Colonic mucosa (tissue), 4 donors: ENCODE measurements at regions not wholly inside any gene's neighbourhood (a gene's known extent, or its start where the extent isn't known, plus 50 kb on each side); places are given as distances from the start of the nearest gene placed in this dataset.

Experiments used
- DNase-seq: peaks from one replicate; pipeline ENCODE4 v3.0.0-alpha.2; 2020
- H3K27ac ChIP-seq: fragments of 200-600 bp; one replicate; pipeline ENCODE4 v1.8.0; 2021
- H3K27me3 ChIP-seq: fragments of 200-600 bp; one replicate; pipeline ENCODE4 v1.8.0; 2021
- H3K36me3 ChIP-seq: fragments of 200-600 bp; one replicate; pipeline ENCODE4 v1.8.0; 2021
- H3K4me1 ChIP-seq: fragments of 200-600 bp; one replicate; pipeline ENCODE4 v1.8.0; 2021; ENCODE audit warnings: mild to moderate bottlenecking
- H3K4me3 ChIP-seq: fragments of 200-600 bp; one replicate; pipeline ENCODE4 v1.8.0; 2021
- H3K9ac ChIP-seq, 2 donors: one replicate each; pipeline ENCODE4 v1.7.0; 2013; ENCODE audit warnings: control low read depth in 2 of 2, low read depth in 2 of 2, low read length in 2 of 2
- H3K9me3 ChIP-seq: fragments of 200-600 bp; one replicate; pipeline ENCODE4 v1.8.0; 2021
- CTCF ChIP-seq: fragments of 200-600 bp; IDR thresholded peaks from one replicate; pipeline ENCODE4 v1.8.0; 2022; ENCODE audit warnings: antibody characterized with exemption, mild to moderate bottlenecking
- intact Hi-C: fragments of 100-400 bp; cut with DNase I; formaldehyde crosslinking; loops from one replicate; pipeline ENCODE4 v1.14.1; 2022
- donor health status: healthy.
- donor health status: DM: no; HTN: no; CAD: no.
- donor health status: DM: no; HTN: no; CAD: no.

GRCh38 chr14:76581592-76581991 is 179.7 kb upstream of the VASH1 start:
- no peak overlapping the region for H3K9ac ChIP-seq
- no peak for TF ChIP-seq CTCF
- H3K27ac ChIP-seq, result no peak overlapping the region
- intact Hi-C loops, result no loop called here
- H3K27me3 ChIP-seq, result no peaks in the 10 kb centered on the region
- H3K4me3 ChIP-seq, result no peak overlapping the region
- H3K9me3 ChIP-seq, result no peaks in the 10 kb centered on the region
- DNase-seq, result no peak
- H3K4me1 ChIP-seq, result no peaks in the 10 kb centered on the region
- H3K36me3 ChIP-seq, result no peaks in the 10 kb centered on the region

GRCh38 chr14:76582447-76582846 is 178.8 kb upstream of the VASH1 start:
- no peak for DNase-seq
- Histone ChIP-seq H3K4me1 (no peaks in the 10 kb centered on the region), H3K9me3 (no peaks in the 10 kb centered on the region), H3K27me3 (no peaks in the 10 kb centered on the region), H3K36me3 (no peaks in the 10 kb centered on the region), H3K9ac (no peak overlapping the region), H3K27ac (no peak overlapping the region), H3K4me3 (no peak overlapping the region)
- no peak for TF ChIP-seq CTCF
- intact Hi-C loops, result no loop called here

- no peak overlapping the region for H3K4me3 ChIP-seq
- no peak overlapping the region for H3K9ac ChIP-seq
- intact Hi-C loops, result no loop called here
- H3K27ac ChIP-seq, result no peak overlapping the region
- TF ChIP-seq CTCF, result no peak
- H3K9me3 ChIP-seq, result no peaks in the 10 kb centered on the region
- DNase-seq, result no peak
- H3K36me3 ChIP-seq, result no peaks in the 10 kb centered on the region
- H3K4me1 ChIP-seq, result no peaks in the 10 kb centered on the region
- H3K27me3 ChIP-seq, result no peaks in the 10 kb centered on the region
These were observed 178.1 kb upstream of the VASH1 start for GRCh38 chr14:76583174-76583573.

- Histone ChIP-seq H3K4me1 (no peaks in the 10 kb centered on the region), H3K27ac (no peak overlapping the region), H3K36me3 (no peaks in the 10 kb centered on the region), H3K27me3 (no peaks in the 10 kb centered on the region), H3K9ac (no peak overlapping the region), H3K4me3 (no peak overlapping the region), H3K9me3 (no peaks in the 10 kb centered on the region)
- intact Hi-C loops, result no loop called here
- TF ChIP-seq CTCF, result no peak
- DNase-seq, result no peak
These were observed 177.5 kb upstream of the VASH1 start for GRCh38 chr14:76583805-76584204.

GRCh38 chr14:76584271-76584702 is 177.0 kb upstream of the VASH1 start:
- no peaks in the 10 kb centered on the region for H3K36me3 ChIP-seq
- TF ChIP-seq CTCF, result no peak
- intact Hi-C loops, result no loop called here
- no peaks in the 10 kb centered on the region for H3K9me3 ChIP-seq
- H3K27ac ChIP-seq, result no peak overlapping the region
- H3K27me3 ChIP-seq, result no peaks in the 10 kb centered on the region
- H3K4me3 ChIP-seq, result no peak overlapping the region
- H3K4me1 ChIP-seq, result no peaks in the 10 kb centered on the region
- DNase-seq, result no peak
- no peak overlapping the region for H3K9ac ChIP-seq

GRCh38 chr14:76585616-76586015 is 175.7 kb upstream of the VASH1 start:
- intact Hi-C loops, result no loop called here
- Histone ChIP-seq H3K36me3 (no peaks in the 10 kb centered on the region), H3K4me3 (no peak overlapping the region), H3K9ac (no peak overlapping the region), H3K27ac (no peak overlapping the region), H3K27me3 (no peaks in the 10 kb centered on the region), H3K4me1 (no peaks in the 10 kb centered on the region), H3K9me3 (no peaks in the 10 kb centered on the region)
- DNase-seq, result no peak
- TF ChIP-seq CTCF, result no peak
